Activated naive CD4-positive, alpha-beta T cell treated with Interleukin-2 at 50 U/mL for 16 hours (primary cell): ENCODE measurements at regions not wholly inside any gene's neighbourhood (a gene's known extent, or its start where the extent isn't known, plus 50 kb on each side); places are given as distances from the start of the nearest gene placed in this dataset.
"Not testable (repeated sequence)": the region's sequence is repeated elsewhere in the genome, so short reads cannot be mapped to it uniquely, and the experiment has no call there.

Experiments used
- DNase-seq: peaks from one replicate; pipeline ENCODE4 v3.0.0-alpha.2; 2020

DNA sequence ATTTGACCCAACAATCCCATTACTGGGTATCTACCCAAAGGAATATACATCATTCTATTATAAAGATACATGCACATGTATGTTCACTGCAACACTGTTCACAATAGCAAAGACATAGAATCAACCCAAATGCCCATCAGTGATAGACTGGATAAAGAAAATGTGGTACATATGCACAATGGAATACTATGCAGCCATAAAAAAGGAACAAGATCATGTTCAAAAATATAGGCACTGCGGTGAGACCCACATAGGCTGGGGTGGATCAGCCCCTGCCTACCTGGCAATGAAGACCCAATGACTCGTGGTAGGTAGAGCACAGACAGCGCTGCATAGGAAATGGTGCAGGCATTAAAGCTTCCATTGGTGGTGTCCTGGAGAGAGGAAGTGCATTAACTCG lies 88.6 kb upstream of the NFIL3 start:
- DNase-seq: not testable (repeated sequence)

DNA sequence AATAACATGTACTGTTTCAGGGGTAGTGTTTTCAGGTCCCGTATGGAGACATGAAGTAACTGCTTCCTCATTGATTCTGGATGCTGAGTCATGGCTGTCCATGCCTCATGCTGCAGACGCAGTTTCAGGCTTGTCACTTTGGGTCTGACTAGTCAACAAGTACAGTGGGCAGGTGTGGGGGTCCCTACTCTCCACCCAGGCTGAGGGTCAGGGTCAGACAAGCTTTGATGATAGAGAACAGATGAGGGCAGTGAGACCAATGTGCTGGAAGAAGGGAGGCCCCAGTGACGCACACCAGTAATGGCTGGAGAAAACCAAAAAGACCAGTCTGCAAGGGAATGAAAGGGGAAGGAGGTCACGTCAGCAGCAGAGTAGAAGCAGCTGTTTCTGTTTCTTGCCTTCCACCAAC lies 80.0 kb upstream of the NFIL3 start:
- no peak for DNase-seq

DNA sequence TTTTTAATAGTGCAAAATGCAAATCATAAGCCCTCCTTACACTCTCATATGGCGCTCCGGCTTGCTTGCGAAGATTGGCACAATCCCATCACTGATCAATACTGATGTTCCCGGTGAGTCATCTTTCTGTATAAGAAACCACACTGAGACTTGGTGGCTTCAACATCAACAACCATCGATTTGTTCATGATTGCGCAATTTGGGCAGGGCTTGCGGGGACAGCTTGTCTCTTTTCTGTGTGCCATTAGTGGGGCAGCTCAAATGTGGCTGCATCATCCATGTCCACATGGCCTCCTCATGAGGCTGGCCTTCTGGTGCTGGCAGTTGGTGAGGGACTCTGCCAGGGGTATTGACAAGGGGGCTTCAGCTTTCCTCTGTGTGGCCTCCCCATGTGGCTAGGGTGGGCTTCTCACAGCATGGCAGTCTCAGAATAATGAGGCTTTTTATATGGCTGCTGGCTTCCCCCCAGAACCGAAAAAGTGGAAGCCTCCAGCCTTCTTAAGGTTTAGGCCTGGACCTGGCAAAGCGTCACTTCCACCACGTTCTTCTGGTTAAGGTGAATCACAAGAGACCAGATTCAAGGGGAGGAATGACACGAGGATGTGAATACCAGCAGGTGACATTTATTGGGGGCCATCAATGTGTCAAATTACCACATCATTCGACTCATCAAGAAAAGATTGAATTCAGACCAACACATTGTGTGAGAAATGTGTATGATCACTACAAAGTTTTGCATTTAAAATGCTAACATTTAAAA lies 79.5 kb upstream of the NFIL3 start:
- DNase-seq: no peak

DNA sequence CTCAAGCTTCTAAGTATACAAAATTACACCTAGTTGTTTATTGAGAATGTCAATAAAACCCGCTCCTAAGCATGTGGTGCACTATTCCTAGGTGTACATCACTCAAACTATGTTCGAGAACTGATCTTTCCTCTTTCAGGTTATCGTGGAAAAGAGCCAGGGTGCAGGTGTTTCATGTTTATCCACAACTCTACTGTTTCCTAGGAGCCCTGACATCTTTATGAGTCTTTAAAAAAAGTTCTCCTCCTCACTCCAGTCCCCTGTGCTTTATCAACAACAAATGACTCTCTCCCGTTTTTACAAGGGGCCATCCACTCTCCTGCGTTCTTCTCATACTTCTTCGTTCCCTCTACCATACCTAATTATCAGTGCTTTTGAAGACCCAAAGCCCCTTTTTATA lies 78.8 kb upstream of the NFIL3 start:
- no peak for DNase-seq

DNA sequence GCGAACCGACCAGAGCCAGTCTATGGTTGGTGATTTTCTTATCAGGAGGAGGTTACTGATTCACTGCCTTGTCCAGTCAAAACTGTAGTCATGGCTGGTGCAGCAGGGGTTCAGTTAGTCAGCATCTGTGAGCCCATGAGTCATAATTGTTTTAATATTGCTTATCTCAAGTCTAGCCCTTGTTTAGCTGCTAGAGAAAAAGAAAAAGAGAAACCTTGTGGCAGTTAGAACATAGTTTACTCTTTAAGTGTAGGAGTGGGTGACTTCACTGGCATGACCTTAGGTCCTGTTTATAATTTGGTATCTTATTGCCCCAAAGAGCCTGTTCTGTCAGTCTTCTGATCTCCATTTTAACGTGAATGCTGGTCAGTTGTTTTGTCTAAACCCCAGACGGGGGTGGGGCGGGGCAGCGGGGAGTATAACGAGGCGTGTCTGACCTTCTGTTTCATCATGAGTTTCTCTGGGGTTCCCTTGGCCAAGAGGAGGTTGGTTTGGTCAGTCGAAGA lies 76.9 kb upstream of the NFIL3 start:
- DNase-seq: peak; percentile 7

DNA sequence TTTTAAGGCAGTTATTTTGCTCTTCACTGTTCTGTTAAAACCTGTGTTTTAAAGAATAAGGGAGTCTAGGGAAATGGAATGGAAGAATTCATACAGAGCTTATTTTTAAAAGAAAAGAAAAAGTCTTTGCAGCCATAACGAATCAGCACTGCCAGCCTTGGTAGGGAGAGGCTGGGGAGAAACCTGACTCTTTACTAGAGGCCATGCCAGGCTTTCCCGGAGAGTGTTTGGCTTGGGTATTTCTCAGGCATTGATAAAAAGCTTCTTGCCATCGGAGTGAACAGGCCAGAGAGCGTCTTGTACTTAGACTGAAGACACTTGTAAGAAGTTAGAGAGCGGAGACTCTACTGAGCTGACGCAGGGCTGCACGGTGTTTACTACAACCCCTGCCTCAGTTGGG lies 72.7 kb upstream of the NFIL3 start:
- no peak for DNase-seq

DNA sequence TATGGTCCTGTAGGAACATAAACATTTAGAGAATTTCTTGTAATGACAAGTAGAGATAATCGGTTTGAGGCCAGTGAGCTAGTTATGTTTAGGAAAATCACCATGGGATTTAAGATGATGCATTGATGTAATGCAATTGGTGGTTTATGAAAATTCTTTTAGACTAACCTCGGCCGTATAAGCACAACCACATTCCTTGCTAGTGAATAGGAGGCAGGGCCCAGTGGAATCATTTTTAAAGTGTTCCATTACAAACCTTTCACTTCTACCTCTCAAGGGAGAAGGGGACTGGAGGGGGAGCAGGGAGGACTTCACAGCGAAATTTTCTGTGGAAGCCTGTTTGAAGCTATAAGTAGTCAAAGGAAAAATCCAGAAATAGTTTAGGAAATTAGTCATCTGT lies 71.8 kb upstream of the NFIL3 start:
- DNase-seq: no peak

DNA sequence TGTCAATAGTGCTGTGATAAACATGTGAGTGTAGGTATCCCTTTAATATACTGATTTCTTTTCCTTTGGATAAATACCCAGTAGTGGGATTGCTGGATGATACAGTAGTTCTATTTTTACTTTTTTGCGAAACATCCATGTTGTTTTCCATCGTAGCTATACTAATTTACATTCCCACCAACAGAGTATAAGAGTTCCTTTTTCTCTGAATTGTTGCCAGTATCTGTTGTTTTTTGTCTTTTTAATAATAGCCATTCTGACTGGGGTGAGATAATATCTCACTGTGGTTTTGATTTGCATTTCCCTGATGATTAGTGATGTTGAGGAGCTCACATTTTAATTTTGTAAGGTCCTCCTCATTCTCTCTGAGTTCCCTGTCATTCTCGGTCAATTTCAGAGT lies 71.1 kb upstream of the NFIL3 start:
- DNase-seq: no peak

DNA sequence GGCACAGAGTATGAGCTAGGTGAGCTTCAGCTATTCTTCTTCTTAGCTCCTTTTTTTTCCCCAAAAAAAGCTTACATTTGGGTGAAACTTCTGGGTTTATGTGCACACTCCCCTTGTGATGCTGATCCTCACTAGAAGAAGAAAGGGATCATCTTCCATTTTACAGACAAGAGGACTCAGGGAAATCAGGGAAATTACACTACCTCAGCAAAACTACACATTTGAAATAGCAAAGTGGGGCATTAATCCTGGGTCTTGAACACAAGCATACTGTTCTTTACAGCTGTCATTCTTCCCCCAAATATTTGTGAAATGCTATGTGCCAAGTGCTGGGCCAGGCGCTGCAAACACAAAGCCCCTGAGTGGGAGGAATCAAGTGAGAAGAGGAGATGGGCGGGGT lies 68.6 kb upstream of the NFIL3 start:
- DNase-seq: no peak

DNA sequence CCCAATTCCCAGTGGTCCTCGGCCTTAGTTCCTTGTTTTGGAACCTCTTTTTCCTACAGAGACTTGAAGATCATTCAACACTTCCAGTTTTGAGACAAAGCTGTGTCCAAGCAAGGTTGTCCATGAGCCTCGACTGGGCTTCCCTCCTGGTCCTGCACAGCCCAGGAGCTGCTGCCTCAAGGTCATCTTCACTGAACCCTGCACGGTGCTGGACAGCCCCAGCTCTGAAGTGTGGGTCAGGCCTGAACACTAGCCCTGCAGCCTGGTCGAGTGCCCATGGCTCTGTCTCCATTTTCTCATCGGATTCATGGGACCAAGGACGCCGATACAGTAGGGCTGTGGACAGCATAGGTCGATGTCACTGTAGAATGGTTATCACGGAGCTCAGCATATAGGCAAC lies 68.0 kb upstream of the NFIL3 start:
- no peak for DNase-seq

DNA sequence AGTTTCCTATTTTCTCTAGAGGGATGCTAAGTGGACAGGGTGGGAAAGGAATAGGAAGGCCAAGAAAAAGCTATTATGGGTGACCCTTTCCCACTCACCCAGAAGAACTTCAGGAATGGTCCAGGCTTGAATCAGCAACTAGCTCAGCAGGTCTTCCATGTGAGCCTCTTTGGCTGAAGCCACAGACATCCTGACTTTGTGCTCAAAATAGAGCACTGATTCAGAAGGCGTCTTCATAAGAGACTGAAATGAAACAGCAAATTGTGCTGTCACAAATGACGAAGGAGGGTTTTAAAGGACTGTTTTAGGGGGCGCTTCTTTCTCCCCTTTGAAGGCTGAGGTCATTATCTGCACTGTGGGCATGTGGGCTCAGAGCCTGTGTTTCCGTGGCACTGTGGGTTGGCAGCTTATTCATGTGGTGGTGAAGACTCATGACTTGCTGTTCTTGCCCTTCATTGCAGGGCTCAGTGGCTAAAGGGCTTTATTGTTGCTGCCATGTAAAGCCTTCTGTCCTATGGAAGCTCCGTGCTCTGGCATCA lies 65.8 kb upstream of the NFIL3 start:
- DNase-seq: no peak

DNA sequence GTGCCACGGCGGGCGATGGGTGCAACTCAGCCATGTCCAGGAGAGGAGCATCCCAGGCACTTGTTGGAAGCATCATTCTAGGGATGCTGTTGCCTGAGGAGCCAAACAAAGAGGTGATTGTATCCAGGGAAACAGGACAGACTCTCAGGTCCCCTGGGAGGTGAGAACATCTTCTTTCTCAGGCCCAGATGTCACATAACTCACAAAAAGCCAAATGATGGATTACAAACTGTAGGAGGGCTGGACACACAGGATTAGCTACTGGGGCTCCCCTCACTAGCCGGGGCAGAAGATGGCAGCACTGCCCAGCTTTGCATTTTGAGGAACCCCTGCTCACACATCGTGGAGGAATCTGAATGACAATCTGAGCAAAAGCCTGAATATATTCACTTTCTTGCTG lies 64.7 kb upstream of the NFIL3 start:
- DNase-seq: no peak

DNA sequence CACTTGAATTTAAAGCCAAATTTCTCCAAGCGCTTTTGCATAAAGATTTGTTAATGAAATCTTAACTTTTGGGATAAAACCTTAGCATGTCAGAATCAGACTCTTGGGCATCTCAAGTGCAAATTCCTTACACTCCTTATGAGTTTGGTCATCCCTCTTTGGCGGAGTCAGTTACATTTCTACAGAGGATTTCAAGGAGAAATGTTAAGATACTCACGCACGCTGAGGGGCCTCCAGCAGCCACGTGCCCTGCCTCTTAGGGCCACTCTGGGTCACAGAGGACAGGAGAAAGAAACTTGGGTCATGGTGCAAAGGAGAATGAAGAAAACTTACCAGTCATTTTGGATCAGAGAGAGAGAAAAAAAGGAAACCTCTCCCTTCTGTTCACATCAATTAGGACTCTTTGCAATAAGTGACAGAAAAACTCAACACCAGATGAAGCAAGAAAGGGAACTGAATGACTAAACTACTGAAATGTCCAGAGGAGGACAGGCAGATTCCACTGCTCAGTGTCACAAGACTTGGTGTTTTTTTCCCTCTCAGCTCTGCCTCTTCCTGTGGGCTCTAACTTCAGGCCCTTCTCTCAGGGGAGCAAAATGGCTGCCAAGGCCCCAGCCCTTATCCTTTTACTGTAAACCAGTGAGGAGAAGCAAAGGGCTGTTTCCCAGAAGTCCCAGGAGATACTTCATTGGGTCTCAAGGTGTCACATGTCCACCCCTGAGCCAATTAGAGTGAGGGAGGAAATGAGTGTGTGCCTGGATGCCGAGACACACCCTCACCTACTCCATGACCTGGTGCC lies 63.3 kb upstream of the NFIL3 start:
- no peak for DNase-seq

DNA sequence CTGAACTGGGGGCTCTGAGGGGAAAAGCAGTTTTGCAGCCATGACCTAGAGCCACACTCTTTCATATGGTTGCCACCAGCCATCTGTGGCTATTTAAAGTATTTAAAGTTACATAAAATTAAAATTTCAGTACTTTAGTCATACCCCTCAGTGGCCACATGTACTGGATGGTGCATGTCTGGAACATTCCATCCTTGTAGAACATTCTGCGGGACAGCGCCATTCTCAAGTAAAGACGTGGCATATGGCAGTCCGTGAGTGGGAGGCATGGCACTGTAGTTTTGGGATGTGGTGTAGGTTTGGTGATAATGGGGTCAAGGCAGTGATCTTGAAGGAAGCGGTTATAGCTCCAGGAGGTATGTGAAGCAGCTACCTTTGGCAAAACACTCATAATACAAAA lies 61.4 kb upstream of the NFIL3 start:
- no peak for DNase-seq

DNA sequence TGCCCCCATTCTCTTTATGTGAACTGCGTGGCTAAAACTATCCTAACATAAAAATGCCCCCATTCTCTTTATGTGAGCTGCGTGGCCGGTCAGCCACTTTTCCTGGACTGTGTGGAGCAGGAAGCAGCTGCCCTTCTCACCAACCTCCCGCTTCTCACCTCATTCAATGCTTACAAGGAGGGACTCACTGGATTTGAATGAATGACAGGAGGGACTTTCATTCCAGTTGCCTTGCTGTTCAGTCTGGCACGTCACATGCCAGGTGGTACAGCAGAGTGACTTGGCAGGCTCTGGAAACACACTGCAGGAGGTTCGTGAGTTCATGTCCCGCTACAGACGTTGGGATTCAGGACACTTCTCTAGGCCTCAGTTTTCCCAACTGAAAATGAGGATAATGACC lies 60.2 kb upstream of the NFIL3 start:
- DNase-seq: no peak

DNA sequence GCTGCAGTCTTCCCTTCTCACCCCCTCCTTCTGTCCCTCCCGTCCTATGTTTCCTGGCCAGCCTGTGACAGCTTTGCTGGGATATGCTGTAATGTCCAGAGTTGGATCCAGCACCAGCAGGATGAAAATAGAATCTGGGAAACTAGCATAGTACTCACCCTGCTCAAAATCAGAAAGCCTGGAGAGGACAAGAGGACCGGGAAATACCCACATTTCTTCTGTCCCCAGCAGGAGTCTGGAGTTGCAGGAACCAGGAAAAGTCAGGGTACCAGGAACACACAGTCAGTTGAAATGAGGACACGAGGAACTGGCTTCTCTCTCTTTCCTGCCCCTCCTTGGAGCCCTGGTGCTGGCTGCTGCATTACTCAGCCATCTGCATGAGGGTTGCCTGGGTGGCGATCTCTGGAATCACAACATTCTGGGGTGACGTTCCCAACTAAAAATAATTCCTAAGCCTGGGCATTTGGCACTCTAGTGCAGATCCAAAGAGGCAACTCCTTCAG lies 59.6 kb upstream of the NFIL3 start:
- no peak for DNase-seq

DNA sequence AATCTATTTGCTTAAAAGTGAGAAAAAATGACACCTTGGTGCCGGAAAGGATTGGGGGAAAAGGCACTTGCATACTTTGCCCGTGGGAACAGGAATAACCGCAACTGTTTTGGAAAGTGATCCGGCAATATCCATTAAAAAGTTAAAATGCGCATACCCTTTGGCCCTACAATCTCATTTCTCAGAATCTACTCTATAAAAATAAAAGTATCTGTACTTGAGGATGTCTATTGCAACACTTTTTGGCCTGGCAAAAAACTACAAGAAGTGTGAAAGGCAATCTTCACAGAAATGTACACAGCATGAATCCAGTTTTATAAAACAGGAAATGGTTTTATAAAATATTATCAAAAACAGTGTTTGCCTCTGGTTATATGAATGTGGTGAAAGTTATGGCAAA lies 58.3 kb upstream of the NFIL3 start:
- DNase-seq: no peak

DNA sequence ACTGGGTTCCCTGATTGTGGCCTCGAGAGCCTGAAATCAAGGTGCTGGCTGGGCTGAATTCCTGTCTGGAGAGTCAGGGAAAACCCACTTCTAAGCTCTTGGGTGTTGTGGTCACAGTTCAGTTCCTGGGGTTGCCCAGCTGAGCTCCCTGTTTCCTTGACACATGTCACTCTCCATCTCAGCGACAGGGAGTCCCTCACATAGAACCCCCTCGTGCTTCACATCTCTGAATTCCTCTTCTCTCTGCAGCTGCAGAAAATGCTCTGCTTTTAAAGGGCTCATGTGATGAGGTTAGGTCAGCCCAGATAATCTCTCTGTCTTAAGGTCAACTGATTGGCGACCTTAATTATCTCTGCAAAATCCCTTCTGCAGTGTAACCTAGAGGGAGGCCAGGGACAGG lies 53.5 kb upstream of the NFIL3 start:
- DNase-seq: no peak

DNA sequence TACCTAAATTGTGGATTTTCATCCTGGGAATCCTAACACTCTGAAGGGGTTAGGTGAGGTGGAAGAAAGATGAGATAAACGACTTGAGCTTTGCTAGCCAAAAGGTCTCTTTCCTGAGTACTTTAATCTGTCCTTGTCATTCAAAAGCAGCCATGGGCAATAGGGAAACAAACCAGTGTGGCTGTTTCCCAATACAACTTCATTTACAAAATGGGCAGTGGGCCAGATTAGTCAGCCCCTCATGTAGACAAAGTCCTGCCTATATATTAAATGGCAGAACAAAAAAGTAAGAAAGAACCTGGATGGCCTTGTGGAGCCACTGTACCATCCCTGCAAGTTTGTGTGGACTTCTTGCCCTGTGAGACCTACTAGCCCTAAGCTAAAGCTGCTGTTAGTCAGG lies 51.0 kb upstream of the NFIL3 start:
- DNase-seq: no peak
